Cardiac fibroblast (primary cell): ENCODE measurements at regions not wholly inside any gene's neighbourhood (a gene's known extent, or its start where the extent isn't known, plus 50 kb on each side); places are given as distances from the start of the nearest gene placed in this dataset.
A peak's percentile ranks its signal among the peaks of the same experiment; 100 is the strongest.

Experiments used
- DNase-seq, 2 donors: peaks; one replicate each; pipeline versions ENCODE4 v3.0.0 to v3.0.0-alpha.2; 2010; ENCODE audit warnings: low read depth in 2 of 2
- H3K4me3 ChIP-seq, 2 donors: replicated peaks in 1 of 2; 1 replicate in 1 of 2; 2 replicates in 1 of 2; pipeline ENCODE4 v1.5.1; 2011; ENCODE audit warnings: low read depth in 2 of 2, low read length in 2 of 2, mild to moderate bottlenecking in 2 of 2, moderate library complexity in 1 of 2
- CTCF ChIP-seq: IDR thresholded peaks from one replicate; pipeline ENCODE4 v1.5.1; 2011; ENCODE audit warnings: low read depth, mild to moderate bottlenecking, low read length, inconsistent platforms

- H3K4me3 ChIP-seq = no peak overlapping the region
- no peak for DNase-seq
- no peak for TF ChIP-seq CTCF
Observed at GRCh38 chr9:523444-523843, 308.8 kb downstream of the DOCK8 start.

GRCh38 chr9:524008-524407 lies 309.3 kb downstream of the DOCK8 start:
- TF ChIP-seq CTCF = no peak
- H3K4me3 ChIP-seq = no peak overlapping the region
- no peak for DNase-seq

GRCh38 chr9:526904-527591 lies 312.4 kb downstream of the DOCK8 start:
- H3K4me3 ChIP-seq = no peak overlapping the region
- DNase-seq = no peak
- no peak for TF ChIP-seq CTCF

GRCh38 chr9:529731-530130 lies 311.8 kb upstream of the DMRT1 start:
- no peak overlapping the region for H3K4me3 ChIP-seq
- no peak for TF ChIP-seq CTCF
- no peak for DNase-seq

- no peak overlapping the region for H3K4me3 ChIP-seq
- TF ChIP-seq CTCF = no peak
- DNase-seq = peak; percentile 18 to 67
Observed at GRCh38 chr9:530681-531080, 310.8 kb upstream of the DMRT1 start.

GRCh38 chr9:532707-533106 lies 308.8 kb upstream of the DMRT1 start:
- no peak for TF ChIP-seq CTCF
- DNase-seq = no peak
- no peak overlapping the region for H3K4me3 ChIP-seq

- H3K4me3 ChIP-seq = no peak overlapping the region
- TF ChIP-seq CTCF = no peak
- DNase-seq = peak in 1 of 2 donors; percentile 43
Observed at GRCh38 chr9:534886-535285, 306.6 kb upstream of the DMRT1 start.
